ENCODE measurements at regions not wholly inside any gene's neighbourhood (a gene's known extent, or its start where the extent isn't known, plus 50 kb on each side); places are given as distances from the start of the nearest gene placed in this dataset.

GRCh38 chr13:72246396-72246795 is 379.4 kb upstream of the DACH1 start:
- DNase-seq (ENCODE audit: low read depth): peak; percentile 79

GRCh38 chr13:72244788-72245187 is 377.8 kb upstream of the DACH1 start:
- no peak for DNase-seq (ENCODE audit: low read depth)

- DNase-seq (ENCODE audit: low read depth): no peak
Observed at GRCh38 chr13:72230131-72230530, 363.1 kb upstream of the DACH1 start.

- DNase-seq (ENCODE audit: low read depth): no peak
Observed at GRCh38 chr13:72229067-72229466, 362.1 kb upstream of the DACH1 start.

GRCh38 chr13:72221276-72221962 is 354.4 kb upstream of the DACH1 start:
- DNase-seq (ENCODE audit: low read depth): peak; percentile 38

GRCh38 chr13:72218966-72219365 is 352.0 kb upstream of the DACH1 start:
- no peak for DNase-seq (ENCODE audit: low read depth)

GRCh38 chr13:72217142-72217541 is 350.1 kb upstream of the DACH1 start:
- DNase-seq (ENCODE audit: low read depth): no peak

GRCh38 chr13:72208112-72208645 is 341.2 kb upstream of the DACH1 start:
- peak; percentile 11 for DNase-seq (ENCODE audit: low read depth)

- DNase-seq (ENCODE audit: low read depth): peak; percentile 60
Observed at GRCh38 chr13:72205773-72206172, 338.8 kb upstream of the DACH1 start.

- peak; percentile 66 for DNase-seq (ENCODE audit: low read depth)
Observed at GRCh38 chr13:72204291-72204690, 337.3 kb upstream of the DACH1 start.

- no peak for DNase-seq (ENCODE audit: low read depth)
Observed at GRCh38 chr13:72201726-72202125, 334.7 kb upstream of the DACH1 start.

- no peak for DNase-seq (ENCODE audit: low read depth)
Observed at GRCh38 chr13:72199640-72200039, 332.6 kb upstream of the DACH1 start.

- DNase-seq (ENCODE audit: low read depth): no peak
Observed at GRCh38 chr13:72198967-72199560, 332.1 kb upstream of the DACH1 start.

GRCh38 chr13:72198042-72198441 is 331.0 kb upstream of the DACH1 start:
- no peak for DNase-seq (ENCODE audit: low read depth)

GRCh38 chr13:72195044-72195704 is 328.2 kb upstream of the DACH1 start:
- no peak for DNase-seq (ENCODE audit: low read depth)

- peak; percentile 20 for DNase-seq (ENCODE audit: low read depth)
Observed at GRCh38 chr13:72194523-72194922, 327.5 kb upstream of the DACH1 start.

- no peak for DNase-seq (ENCODE audit: low read depth)
Observed at GRCh38 chr13:72186730-72187422, 319.9 kb upstream of the DACH1 start.

- no peak for DNase-seq (ENCODE audit: low read depth)
Observed at GRCh38 chr13:72185776-72186175, 318.8 kb upstream of the DACH1 start.

GRCh38 chr13:72181661-72182060 is 314.7 kb upstream of the DACH1 start:
- DNase-seq (ENCODE audit: low read depth): peak; percentile 77

GRCh38 chr13:72180253-72180952 is 313.4 kb upstream of the DACH1 start:
- DNase-seq (ENCODE audit: low read depth): peak; percentile 97

- DNase-seq (ENCODE audit: low read depth): no peak
Observed at GRCh38 chr13:72174549-72174948, 307.5 kb upstream of the DACH1 start.

GRCh38 chr13:72170571-72170970 is 303.6 kb upstream of the DACH1 start:
- DNase-seq (ENCODE audit: low read depth): no peak

Data from renal cortical epithelial cell (primary cell).